ENCODE measurements at regions not wholly inside any gene's neighbourhood (a gene's known extent, or its start where the extent isn't known, plus 50 kb on each side); places are given as distances from the start of the nearest gene placed in this dataset.

DNA sequence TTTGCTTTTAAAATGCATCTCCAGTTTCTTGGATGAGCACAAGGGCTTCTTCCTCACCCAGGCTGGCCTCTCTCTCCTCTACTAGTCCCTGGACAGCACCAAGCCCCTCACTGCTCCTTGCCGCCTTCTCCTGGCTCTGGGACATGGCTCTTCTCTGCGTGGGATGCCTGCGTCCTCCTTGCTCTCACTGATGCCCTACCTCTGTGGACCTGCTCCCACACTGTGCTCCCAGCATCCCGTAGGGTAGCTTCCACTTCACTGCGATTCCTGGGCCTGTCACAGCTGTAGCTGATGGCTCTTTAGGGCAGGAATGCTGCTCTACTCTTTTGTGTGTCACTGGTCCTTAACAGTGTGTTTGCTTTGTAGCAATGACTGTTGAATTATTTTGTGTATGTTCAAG lies 136.3 kb downstream of the SNX19 start:
- DNase-seq = no peak

DNA sequence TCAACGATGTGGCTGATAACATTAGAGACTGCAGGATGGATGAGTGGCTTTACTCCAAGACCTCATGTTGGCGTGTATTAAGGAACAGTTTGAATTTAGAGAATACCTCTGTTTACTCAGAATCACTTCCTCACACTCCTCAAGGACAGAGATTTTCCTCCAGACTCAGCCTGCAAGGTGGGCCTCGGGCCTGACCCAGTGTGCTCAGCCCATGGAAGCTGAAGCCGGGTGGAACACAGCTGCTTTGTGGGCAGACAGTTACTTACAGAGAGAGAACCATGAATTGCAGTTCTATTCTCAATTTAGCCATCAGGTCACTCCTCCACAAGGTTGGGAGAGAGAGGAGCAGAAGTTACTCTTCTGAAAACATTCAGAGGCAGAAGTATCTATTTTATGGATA lies 135.8 kb downstream of the SNX19 start:
- DNase-seq = no peak

DNA sequence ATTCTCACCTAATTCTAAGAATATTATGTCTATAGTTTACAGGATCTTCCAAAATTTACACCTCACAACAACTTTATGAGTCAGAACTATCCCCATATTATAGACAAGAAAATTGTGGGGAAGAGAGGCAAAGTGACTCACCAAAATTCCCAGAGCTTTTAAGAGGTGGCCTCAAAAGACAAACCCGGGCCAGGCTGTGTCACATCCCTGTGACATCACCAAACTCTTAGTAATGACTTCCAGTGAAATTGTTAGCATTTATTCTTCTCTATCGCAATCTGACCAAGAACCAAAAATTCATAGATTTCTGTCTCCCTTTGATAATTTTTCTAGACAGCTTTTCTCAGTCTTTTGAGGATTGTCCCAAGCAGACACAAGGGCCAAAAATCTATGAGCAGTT lies 134.3 kb downstream of the SNX19 start:
- DNase-seq = no peak

DNA sequence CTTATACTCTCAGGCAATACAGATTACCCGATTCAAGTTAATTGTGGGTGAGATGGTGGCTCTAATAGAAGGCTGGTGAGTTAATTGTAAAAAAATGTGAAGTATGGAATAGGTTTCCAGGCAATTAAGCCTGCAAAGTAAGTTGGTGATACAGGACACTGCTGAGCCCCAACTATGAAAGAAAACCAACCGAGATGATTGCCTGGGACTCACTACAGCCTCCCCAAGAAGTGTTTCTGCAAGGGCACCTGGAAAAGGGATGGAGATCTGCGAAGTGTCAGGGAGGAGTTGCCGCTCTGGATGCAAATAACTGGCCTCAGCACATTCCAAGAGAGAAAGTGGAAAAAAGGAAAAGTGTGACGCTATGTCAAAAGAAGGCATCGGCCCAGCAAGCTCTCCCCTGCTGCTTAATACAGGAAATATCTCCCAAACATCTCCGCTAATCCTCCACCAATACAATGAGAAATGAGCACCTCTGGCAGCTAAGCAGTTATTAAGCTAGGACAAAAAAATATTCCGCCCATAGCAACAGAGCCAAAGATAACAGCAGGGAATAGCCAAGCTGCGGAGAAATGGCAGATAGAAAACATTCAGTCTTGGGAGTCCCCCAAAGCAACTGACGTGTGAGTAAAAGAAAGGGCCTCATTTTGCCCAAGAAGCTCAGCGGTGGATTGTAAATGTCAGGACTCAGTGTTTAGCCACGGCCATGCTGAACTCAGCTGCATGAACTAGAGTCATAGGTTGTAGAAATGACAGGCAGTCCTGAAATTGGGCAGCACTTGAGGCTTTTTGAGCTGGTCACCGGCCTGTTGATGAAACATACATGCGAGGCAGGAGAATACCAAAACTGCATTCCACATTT lies 133.7 kb downstream of the SNX19 start:
- no peak for DNase-seq

DNA sequence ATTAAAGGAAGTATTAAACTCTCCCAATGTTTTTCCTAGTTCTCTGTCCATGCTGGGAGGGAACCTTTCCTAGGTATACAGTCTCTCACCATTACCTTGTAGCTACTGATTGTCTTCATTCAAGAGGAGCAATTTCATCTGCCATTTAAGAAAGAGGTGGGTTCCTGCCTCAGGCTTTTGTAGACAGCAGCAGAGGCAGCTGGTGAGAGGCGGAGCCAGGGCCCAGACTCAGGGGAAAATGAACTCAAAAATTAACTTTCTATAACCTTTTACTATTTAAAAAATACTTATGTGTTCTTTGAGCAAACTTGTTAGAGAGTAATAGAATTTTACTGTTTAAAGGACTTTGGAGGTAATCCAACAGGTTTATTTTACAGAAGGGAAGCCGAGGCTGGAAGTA lies 133.0 kb downstream of the SNX19 start:
- no peak for DNase-seq

DNA sequence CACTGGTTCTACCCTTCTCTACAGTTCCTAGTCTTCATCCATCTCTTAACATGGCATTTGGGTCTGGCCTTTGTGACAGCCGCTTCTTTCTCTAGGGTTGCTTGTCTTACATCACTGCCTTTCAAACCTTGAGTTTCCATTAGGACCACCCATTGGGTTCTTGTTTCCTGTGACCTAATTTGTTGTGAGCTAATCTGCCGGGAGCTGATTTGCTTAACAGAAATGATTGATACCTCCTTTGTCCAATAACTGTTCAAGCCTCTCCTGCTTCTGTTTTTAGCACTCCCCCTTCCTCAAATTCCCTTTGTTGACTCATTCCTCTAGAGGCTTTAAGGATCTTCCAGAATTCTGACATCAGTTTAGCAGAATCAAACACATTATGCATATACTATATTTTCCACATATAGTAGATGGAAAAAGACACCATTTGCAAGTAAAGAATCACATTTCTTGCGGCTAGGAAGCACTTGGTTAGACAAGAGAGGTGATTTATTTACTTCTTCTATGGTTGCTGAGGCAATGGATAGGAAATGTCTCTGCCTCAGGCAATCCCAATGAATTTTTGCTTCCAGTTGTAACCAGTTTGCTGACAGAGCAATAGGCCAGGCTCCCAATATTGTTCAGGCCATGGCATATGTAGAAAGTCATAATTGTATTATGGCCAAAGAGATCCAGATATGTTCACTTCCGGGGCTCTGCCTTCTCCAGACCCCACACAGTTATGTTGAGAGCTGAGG lies 130.7 kb downstream of the SNX19 start:
- no peak for DNase-seq

DNA sequence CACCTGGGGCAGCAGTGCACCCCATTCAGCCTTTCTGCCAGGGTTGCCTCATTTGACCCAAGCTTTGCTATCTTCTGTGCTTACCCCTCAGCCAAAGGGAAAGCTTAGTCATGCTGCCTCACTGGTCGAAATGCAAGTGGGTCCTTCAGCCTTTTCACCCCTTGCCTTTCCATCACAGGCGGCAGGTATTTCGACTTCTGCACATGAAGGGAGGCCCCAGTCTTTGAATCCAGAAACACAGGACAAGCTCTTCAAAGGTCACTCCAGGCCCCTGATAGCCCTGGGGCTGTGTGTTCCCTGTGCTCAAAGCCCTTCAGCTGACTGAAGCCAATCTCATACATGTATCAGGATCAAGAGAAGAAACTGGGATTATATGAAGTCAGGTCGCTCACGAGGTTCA lies 129.7 kb downstream of the SNX19 start:
- DNase-seq = no peak

DNA sequence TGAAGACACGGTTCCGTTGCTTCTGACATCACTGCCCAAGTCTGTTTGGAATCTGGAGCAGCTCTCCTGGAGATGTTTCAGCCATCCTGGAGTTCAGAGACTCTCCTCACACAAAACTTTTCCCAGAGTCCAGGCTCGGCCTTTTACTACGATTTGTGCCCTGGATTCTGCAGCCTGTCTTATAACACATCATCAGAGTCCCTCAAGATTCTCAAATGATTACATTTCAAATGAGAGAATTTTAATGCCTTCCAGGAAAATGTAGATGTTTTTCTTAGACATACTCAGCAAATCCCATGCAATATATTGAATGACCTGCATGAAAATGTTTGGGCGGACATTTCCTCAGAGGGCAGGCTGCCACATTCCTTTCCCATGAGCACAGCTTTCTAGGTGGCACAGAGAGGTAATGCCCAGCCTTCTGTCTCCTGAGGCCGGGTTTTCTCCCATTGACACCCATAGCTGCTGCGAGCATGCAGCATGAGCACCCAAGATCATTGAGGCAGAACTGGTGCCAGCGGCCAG lies 129.1 kb downstream of the SNX19 start:
- no peak for DNase-seq

DNA sequence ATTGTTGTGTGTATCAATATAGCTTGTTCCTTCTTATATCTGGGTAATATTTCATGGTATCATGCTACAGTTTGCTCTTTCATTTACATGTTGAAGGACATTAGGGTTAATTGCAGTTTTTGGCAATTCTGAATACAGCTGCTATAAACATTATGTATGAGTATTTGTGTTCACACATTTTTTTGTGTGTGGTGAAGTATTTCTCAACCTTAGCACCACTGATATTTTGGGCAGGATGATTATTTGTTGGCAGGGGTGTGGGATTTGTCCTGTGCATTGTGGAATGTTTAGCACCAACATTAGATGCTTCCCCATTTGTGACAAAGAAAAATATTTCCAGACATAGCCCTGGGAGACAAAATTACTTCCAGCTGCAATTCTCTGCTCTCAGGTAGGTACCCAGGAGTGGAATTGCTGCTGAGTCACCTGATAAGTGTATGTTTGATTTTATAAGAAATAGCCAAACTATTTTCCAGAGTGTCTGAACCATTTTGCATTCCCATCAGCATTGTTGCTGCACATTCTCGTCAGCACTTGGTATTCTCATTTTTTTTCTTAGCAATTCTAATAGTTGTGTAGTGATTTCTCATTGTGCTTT lies 128.2 kb downstream of the SNX19 start:
- no peak for DNase-seq

DNA sequence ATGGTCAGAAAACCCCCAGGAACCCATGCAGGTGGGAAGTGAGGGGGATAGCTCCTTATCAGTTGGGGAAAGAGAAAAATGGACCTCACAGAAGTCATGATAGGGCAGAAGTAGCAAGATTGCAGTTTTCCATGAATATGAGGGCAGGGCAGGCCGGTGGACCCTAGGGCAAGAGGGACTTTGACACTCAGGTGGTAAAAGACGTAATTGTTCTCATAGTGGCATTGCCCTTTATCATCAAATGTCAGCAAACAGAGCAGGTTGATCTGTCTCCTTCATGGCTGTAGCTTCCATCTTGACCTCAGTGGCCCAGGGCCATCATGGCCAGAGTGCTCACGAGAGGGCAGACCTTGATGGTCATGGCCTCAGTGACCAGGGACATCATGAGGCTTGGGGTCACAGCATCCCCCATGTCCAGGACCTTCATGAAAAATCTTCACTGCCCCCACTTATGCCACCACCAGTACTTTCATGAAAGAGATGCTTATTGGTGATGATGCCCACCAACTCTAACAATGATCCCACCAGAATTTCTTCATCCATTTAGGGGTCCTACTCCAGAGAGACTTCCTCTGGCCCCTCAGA lies 127.1 kb downstream of the SNX19 start:
- no peak for DNase-seq

DNA sequence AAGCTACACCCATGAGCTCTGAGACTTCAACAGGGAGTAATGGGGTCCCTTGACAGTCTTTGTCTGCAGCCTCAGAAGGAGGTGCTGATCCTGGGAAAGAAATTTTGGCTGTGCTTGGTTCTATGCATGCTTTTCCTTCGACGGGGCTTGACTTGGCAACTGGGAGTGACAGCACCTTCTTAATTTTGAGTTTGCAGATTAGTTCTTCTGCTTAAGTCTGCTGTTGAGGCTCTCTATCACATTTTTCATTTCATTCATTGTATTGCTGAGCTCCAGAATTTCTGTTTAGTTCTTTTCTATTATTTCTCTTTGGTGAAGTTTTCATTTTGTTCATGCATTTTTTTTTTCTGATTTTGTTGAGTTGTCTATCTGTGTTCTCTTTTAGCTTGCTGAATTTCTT lies 125.6 kb downstream of the SNX19 start:
- no peak for DNase-seq

DNA sequence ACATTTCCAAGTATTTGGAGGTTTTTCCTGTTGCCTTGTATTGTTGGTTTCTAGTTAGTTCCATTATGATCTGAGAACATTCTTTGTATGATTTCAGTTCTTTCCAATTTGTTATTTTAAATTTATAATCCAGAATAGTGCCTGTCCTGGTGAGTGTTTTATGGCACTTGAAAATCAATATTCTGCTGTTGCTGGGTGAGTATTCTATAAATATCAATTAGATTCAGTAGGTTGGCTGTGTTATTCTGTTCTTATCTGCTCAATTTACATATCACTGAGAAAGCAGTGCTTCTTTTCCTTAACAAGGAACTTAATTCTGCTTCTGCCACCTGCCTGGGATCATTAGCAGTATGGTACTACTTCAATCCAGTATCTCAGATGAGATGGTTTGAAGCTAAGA lies 123.5 kb downstream of the SNX19 start:
- no peak for DNase-seq

DNA sequence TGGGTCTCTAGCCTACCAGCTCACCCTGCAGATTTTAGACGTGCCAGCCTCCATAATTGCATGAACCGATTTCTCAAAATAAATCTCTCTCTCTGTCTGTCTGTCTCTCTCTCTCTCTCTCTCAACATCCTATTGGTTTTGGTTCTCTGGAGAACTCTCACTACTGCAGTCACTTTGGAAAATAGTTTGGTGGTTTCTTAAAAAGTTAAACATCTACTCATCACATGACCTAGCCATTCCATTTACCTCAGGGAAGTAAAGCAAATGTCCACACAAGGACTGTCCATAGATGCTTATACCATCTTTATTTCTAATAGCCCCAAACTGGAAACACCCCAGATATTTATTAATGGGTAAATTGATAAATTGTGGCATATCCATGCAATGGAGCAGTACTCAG lies 119.5 kb downstream of the SNX19 start:
- DNase-seq = no peak

DNA sequence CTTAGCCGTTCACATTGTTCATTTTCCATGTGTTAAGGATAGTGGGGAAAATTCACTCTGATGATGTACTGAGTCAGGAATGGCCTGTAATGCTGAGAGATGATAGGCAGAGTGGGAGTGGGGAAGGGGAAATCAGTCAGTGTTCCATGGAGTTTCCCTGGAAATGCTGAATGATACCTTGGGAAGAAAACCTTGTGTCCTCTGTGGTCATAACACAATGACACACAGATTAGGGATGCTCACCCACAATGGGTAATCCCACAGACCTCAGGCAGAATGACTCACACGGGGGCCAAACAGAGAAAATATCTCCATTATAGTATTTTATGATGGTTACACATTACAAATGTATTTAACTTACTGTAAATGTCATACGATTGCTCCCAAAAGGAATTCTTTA lies 118.0 kb downstream of the SNX19 start:
- DNase-seq = no peak

DNA sequence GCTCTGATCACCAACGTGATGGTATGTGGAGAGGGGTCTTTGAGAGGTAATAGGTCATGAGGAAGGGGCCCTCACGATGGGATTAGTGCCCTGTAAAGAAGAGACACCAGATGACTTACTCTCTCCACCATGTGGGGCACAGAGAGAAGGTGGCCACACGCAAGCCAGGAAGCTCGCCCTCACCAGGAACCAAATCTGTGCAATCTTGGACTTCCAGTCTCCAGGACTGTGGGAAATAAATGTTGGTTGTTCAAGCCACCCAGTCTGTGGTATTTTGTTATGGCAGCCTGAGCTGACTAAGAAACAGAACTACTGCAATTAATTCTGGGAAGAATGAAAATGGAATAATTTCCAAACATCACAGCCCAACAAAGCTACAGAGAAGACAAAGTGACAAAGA lies 117.5 kb downstream of the SNX19 start:
- DNase-seq = no peak

DNA sequence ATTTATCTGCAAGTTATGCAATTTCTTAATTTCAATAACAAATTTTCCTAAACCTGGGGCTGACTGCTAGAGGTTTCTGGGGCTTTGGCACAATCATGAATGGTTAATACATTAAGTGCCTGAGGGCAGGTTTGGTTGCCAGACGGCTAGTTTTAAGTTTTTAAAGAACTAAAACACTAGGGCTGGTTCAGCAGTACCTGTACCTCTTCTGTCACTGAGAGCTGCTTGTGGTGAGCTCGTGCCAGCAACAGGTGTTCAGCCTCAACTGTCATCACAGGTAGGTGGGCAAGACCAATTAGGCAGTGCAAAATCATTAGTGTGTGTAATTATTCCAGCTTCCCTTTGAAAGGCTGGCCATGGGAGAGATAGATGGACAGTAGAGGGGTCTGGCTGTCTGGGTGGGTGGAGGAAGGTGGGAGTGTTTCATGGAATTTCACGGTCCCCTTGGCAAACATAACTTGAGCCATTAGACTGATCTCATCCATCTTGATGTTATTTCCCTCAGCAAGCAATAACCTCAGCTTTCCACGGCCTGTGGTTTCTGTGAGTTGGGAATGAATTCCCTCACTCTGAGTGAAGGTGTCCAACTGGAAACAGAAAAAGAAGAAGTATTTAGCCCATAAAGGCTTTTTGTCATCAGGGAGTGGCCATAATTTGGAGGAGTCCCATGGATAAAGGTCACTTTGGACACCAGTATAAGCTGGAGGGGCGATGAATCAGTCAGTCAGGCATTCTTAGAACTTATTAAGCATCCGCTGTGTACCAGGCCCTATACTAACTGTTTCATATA lies 114.8 kb downstream of the SNX19 start:
- no peak for DNase-seq

DNA sequence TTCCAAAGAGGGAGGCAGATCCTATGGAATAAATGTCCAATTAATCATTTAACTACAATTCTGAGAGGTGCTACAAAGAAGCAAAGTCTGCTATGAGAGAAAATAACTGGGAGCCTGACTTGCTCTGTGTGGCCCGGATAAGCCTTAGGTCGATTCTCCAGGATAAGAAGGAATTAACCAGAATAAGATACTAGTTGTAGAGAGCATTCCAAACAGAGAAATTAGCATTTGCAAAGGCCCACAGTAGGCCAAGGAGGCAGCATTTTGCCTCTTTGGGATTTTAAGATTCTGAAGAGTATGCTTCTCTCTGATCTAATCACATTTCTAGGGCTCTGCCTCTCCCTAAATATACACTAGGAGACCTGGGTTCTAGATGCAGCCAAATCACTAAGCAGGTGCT lies 113.7 kb downstream of the SNX19 start:
- DNase-seq = no peak

DNA sequence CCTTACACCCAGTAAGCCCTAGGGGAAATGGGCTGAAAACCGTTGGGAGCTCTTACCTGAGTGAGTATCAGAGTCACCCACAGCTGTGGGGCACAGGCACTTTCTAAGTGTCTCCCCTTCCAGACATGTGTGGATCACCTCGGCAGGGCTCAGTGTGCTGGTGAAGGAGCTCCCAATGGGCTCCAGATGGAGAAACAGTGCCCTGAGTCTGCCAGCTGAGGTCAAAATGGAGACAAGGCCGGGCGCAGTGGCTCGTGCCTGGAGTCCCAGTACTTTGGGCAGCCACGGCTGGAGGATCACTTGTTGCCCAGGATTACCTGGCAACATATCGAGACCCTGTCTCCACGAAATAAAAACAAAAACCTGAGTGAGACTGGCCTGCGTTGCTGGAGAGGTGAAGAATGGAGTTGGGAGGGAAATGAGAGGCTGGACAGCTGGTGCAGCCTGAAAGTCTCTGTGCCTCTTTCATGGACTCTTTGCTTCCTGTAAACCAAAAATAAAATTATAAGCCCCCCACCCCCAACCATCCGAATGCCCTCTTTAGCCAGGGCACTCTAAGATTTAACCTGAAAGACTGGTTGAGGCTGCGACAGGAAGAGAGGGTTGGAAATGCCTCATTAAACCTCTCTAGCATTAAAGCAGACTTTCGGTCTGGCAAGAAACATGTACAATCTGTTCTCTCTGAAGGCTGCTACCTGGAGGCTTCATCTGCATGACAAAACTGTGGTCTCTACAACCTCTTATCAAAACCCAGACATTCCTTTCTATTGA lies 111.8 kb downstream of the SNX19 start:
- no peak for DNase-seq

DNA sequence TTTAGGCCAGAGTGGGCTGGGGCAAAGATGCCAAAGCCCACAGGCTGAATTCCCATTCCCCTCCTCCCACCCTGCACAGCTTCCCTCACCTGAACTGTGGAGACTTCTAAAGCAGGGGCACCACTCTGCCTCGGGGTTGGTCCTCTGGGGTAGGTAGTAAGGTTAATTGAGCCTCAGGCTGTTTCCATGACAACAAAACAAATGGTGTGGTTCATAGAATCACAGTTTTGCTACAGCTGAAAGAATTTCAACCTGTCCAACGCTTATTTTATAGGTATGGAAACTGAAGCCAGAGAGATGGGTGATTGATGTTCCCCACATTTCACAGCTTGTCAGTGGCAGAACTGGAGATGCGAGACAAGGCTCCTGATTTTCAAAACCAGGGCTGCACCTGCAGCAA lies 109.5 kb downstream of the SNX19 start:
- no peak for DNase-seq

DNA sequence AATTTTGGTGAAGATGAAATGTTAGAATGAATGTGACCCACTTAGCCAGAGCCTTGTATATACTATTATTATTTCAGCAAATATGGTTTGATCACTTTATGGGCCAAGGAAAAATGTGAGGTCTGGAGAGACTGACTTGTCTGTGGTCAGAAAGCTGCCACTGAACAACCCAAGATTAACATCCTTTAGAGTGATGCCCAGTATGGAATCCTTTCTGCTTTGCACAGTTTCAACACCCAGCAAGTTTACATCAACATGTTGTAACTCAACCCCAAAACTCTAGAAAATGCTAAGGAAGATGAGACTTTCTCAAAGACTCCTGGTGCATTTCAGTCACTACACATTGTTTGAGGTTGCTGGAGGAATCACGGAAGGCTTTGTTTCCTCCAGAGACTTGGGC lies 107.7 kb downstream of the SNX19 start:
- DNase-seq = no peak

DNA sequence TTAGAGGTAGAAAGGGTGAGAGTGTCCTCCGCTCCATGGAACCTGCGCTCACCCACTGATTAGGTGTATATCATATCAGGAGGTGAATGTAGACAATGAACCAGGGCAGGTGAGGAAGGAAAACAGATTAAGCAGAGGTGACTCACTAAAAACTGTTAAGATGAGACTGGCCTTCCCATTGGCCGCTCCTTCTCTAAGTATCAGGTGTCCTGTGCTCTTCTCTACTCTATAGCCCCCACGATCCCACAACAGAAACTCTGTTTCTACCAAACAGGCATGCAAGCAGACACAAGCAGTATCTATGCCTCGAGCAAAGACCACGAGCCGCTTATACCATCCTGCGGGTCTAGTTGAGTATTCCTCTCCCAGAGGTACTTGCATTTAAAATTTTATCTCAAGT lies 103.1 kb downstream of the SNX19 start:
- no peak for DNase-seq

DNA sequence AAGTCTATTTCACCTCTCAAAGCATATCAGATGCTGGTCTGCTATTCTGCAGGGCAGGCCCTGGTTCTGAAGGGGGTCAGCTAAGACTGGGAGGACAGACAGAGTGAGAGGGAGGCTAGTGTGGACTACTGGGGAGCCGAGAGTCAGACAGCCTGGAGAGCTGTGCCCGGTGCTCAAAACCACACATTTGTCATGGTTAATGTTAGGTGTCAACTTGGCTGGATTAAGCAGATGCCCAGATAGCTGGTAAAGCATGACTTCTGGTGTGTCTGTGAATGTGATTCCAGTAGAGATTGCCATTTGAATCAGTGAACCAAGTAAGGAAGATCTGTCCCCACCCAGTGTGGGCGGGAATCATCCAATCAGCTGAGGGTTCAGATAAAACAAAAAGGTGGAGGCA lies 102.6 kb downstream of the SNX19 start:
- no peak for DNase-seq
